ENCODE measurements at regions not wholly inside any gene's neighbourhood (a gene's known extent, or its start where the extent isn't known, plus 50 kb on each side); places are given as distances from the start of the nearest gene placed in this dataset.

DNA sequence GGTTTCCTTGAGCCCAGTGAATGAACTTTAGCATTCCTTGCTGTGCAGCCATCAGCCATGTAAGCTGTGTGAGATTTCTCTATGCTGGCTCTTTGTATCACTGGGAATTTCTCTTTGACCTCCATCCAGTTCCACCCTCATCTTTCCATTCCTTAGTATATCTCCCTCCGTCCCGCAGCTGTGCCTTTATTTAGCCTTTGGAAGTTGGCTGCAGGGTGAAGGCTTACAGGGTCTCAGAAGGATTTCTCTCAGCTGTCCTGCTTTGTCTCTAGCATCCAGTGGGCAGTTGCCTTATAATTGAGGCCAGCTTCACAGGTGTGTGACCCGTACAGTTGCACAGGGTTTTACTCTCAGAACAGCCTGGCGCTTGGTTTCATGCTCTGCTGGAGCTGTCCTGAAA, 144.3 kb downstream of the PXDC1 start:
- H3K4me3 ChIP-seq (ENCODE audit: low read length): no peak overlapping the region
- DNase-seq (ENCODE audit: low read depth, low spot score): no peak

DNA sequence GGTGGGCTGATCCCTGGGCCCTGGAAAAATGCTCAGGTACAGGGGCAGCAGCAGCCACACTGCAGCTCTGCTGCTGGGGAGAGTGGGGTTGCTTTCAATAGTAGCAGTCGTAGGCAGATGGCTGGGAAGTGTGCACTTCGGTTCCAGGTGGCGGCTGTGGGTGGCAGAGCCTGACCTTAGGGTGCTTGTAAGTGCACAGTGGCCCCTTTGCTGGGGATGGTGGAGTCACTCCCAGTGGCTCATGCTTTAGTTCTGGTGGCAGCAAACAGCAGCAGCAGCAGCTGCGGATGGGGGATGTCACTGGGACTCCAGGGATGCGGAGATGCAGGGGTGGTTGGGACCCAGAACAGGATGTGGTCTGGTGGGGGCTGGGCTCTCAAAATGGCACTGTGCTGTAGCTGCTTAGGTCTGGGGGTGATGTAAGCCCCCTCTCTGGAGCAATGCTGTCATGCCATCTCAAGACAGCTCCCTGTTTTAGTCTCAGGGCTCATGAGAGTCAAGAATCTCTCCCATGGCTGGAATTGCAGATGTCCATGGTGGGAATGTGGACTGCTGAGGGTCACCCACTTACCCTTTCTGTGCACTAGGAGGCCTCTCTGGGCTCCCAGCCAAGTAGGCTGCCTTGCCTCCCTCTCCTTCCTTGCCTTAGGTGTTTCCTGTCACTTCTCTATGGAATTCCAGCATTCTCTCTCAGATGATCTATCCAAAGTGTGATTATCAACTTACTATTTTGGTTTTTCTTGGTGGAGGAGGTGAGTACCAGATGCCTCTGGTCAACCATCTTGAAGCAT, 146.7 kb upstream of the SLC22A23 start:
- peak; percentile 90 for DNase-seq (ENCODE audit: low read depth, low spot score)

DNA sequence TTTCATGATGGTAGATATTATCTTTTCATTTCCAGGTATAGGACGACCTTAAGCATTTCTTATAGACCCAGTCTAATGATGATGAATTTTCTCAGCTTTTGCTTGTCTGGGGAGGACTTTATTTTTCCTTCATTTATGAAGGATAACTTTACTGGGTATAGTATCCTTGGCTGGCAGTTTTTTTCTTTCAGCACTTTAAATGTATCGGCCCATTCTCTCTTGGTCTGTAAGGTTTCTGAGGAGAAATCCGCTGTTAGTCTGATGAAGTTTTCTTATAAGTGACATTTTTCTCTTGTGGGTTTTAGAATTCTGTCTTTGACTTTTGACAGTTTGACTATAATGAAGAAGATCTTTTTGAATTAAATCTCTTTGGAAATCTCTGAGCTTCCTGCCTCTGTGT, 144.7 kb upstream of the SLC22A23 start:
- no peak for DNase-seq (ENCODE audit: low read depth, low spot score)
- H3K4me3 ChIP-seq (ENCODE audit: low read length): no peak overlapping the region

More for the DNA sequence above, 146.7 kb upstream of the SLC22A23 start:
- peak overlapping the region; percentile 17 for H3K4me3 ChIP-seq (ENCODE audit: low read length)

DNA sequence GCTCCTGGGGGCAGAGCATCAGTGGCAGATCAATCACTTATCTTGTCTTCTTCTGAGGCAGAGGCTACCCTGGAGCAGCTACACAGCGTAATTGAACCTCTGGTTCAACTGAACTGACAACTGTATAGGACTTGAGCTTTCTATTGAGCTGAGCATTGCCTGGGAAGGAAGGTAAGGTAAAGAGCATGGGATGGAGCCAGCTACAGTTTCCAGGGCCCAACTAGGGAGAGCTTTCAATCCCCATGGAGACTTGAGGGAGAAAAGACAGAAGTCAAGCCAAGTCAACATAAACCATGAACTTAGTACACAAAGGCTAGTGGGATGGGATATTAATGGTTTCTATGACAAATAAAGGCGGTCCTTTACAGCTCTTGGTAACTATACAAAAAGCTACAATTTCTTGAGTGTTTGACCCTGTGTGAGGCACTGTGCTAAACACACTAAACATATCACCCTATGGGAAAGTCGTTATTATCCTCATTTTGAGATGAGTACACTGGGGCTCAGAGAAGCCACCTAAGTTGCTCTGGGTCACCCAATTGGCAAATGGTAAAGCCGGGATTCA, 140.7 kb upstream of the SLC22A23 start:
- no peak overlapping the region for H3K4me3 ChIP-seq (ENCODE audit: low read length)

DNA sequence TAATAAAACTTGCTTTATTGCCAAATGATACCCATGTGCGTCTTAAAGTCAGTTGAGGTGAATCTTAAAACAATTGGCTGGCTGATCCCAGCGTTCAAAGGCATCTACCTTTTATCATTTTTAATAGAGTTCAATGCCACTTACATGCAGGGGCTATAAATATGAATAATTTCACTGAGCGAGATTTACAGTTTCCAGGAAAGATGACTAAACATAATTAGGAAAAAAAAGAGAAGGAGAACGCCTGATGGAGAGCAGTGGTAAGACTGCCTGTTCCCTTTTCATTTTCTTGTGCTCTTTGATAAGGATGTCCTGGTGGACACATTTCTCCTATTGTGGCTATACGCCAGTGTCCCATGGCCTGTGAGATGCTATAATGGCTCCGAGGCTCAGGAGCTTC, 139.9 kb upstream of the SLC22A23 start:
- DNase-seq (ENCODE audit: low read depth, low spot score): no peak
- H3K4me3 ChIP-seq (ENCODE audit: low read length): no peak overlapping the region

More for the DNA sequence above, 140.7 kb upstream of the SLC22A23 start:
- no peak for DNase-seq (ENCODE audit: low read depth, low spot score)

DNA sequence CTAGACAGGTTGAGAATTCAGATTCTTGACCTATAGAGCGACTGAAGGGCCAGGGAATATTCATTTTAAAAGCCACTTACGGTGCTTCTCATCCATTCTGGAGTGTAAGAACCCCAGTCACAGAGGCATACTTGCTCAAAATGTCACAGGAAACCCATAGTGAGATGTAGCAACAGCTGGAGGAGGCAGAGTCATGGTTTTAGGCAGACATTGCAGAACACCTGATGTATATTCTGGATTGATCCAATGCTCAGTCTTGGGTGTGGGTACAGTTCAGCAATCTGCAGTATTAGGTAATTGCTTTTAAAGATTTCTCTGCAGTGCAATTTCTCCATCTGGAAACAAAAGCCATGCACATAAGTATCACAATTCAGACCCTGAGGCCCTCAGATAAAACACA, 137.4 kb upstream of the SLC22A23 start:
- no peak overlapping the region for H3K4me3 ChIP-seq (ENCODE audit: low read length)
- DNase-seq (ENCODE audit: low read depth, low spot score): no peak

DNA sequence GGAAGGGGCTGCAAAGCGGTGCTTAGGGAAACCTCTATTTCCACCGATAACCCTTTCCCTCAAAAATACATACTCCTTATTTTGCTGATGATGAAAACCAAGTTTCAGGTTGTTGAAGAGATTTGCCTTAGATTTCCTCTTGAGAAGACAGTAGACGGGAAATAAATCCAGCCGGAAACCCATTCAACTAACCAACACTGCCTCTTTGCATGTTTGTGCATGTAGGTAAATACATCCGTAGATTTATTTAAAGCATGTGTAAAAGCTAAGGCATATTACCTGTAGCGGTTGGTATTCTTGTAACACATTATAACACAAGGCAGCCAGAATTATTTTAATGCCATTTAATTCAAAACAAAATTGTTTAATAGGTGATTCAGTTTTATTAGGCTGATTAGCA, 136.3 kb upstream of the SLC22A23 start:
- no peak for DNase-seq (ENCODE audit: low read depth, low spot score)
- no peak overlapping the region for H3K4me3 ChIP-seq (ENCODE audit: low read length)

DNA sequence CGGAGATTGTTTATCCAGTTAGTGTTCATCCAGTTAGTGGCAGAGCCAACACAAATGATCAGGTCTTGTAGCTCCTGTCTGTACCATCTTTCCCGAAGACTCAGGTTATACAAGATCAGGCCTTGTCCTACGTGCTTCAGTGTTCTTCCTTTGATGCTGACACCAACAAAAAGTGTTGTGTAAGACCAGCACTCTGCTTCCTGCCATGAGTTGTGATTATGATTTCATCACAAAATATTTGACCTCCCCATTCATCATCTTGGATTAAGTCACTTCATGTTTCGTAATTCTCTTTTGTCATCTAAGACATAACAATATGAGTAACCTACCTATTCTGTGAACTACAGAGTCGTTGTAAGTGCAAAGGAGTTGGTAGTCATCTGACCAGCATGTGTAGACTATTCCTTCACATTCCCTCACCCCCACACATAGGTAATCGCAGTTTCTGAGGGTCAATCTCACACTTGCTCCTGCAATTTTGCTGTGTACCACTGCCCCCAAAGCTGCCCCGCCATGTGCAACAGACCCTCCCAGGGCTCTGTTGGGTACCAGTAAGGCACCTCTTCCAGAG, 135.6 kb upstream of the SLC22A23 start:
- no peak overlapping the region for H3K4me3 ChIP-seq (ENCODE audit: low read length)
- DNase-seq (ENCODE audit: low read depth, low spot score): no peak

DNA sequence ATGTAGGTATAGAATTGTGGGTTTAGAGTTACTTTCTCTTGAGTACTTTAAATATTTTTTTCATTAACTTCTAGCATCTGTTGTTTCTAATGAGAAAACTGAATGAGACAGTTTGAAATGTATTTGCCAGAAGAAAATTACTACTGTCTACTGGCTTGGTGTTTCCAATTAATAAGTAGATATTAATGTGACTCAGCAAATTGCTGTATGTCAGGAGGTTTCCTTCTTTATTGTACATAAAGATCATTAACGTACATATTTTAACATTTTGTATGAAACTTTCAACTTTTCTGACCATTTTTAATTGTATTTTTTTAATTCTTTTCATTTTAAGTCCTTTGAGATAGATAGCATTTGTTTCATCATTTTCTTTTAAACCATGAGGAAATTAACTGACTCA, 135.1 kb upstream of the SLC22A23 start:
- no peak overlapping the region for H3K4me3 ChIP-seq (ENCODE audit: low read length)
- DNase-seq (ENCODE audit: low read depth, low spot score): no peak

DNA sequence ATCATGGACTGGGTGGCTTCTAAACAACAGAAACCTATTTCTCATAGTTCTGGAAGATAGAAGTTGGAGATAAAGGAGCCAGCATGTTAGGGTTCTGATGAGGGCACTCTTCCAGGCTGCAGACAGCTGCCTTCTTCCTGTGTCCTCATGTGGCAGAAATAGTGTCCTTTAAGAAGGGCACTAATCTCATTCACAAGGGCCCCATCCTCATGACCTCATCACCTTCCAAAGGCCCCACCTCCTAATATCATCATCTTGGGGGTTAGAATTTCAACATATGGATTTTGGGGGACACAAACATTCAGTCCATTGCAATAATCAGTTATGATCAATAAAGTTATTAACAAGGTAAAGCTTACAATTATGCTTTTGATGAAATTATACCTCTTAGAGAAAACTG, 130.8 kb upstream of the SLC22A23 start:
- H3K4me3 ChIP-seq (ENCODE audit: low read length): no peak overlapping the region
- no peak for DNase-seq (ENCODE audit: low read depth, low spot score)

DNA sequence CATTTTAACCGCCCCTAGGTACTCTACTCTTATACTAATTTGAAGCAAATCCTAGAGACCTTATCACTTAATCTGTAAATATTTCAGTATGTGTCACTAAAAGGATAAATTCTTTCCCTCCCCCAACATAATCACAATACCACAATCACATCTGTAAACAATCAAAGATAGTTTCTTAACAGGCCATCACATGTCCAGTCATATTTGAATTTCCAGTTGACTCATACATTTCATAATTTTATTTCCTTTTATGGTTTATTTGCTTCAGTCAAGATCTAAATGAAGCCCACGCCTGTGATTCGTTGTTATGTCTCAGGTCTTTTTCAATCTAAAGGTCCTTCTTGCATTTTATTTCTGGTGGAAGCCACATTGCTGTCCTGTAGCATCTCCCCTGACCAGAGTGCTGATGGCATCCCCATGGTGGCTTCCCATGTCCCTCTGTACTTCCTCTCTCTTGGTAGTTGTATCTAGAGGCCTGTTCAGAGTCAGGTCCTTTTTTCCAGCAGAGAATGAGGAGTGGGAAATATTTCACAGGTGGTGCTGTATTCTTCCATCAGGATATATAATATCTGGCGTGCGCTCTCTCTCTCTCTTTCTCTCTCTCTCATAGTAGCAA, 128.6 kb upstream of the SLC22A23 start:
- no peak overlapping the region for H3K4me3 ChIP-seq (ENCODE audit: low read length)
- DNase-seq (ENCODE audit: low read depth, low spot score): no peak

DNA sequence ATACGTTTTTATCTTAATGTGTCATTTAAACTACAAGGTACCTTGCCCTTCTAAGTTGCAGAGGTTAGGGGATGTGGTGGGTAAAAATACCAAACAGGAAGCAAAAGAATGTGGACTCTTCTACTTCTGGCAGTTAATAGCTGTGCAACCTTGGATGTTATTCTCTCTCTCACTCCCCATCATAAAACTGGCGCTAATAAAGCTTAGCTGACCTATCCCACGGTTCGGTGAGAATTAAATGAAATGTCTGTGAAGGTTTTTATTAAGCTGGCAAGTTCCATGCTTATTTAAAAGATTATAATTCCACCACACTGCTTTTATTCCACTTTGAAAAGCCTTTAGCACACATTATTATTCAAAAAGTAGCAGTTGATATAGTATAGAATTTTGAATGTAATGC, 127.8 kb upstream of the SLC22A23 start:
- no peak overlapping the region for H3K4me3 ChIP-seq (ENCODE audit: low read length)

DNA sequence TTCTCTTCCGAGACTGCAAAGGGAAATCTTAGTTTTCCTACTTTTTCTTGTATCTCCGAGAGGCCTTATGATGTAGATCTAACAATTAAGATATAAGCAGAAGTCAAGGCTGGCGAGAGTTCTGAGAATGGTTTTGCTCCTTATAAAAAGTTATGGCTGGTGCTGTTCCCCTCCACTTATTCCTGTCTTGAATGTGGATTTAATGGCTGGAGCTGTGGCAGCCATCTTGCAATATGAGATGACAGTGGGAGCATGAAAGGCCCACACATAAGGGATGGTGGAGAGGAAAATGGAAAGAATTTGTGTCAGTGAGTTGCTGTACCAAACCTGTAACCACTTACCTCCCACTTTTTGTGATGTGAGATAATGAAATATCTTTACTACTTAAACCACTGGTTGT, 124.6 kb upstream of the SLC22A23 start:
- DNase-seq (ENCODE audit: low read depth, low spot score): no peak
- no peak overlapping the region for H3K4me3 ChIP-seq (ENCODE audit: low read length)

More for the DNA sequence above, 127.8 kb upstream of the SLC22A23 start:
- DNase-seq (ENCODE audit: low read depth, low spot score): no peak

DNA sequence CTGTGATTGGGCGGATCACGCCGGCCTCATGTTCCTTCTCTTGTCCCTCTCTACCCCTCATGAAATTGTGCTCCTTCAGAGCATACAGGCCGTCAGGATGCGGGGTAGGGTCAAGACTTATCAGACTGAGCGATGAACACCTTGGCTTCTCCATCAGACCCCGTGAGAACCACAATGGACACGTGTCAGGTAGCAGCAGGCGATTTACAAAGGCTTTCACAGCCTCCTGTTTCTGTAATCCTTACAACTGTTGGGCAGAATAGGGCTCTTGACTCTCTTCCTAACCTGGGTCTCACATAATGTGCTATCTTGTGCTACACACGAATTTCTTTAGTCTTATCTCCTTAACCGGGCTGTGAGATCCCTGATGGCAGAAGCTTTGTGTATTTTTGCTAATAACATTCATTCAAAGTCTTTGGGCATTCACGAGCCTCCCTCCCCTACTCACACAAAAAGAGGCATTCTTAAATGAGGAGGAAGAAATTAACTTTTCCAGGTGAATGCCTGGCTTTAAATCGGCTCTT, 122.9 kb upstream of the SLC22A23 start:
- H3K4me3 ChIP-seq (ENCODE audit: low read length): no peak overlapping the region
- DNase-seq (ENCODE audit: low read depth, low spot score): no peak

DNA sequence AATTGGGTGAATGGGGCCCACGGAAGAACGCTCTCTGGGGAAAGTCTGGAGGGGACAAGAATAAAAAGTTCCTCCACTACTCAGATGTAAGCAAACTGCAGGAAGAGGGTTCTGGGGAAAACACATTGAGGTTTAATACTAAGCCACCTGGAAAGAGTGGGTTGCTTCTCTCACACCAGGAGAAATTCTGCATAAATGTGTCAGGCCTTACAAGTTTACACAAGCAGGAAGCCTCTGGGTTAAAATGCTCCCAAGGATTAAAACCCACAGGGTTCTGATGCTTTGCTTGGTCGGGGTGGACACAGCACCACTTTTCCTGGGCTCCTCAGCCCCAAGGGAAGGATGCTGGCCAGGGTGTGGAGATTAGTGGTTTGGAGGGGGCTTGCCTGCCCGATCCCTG, 122.1 kb upstream of the SLC22A23 start:
- no peak for DNase-seq (ENCODE audit: low read depth, low spot score)
- no peak overlapping the region for H3K4me3 ChIP-seq (ENCODE audit: low read length)

DNA sequence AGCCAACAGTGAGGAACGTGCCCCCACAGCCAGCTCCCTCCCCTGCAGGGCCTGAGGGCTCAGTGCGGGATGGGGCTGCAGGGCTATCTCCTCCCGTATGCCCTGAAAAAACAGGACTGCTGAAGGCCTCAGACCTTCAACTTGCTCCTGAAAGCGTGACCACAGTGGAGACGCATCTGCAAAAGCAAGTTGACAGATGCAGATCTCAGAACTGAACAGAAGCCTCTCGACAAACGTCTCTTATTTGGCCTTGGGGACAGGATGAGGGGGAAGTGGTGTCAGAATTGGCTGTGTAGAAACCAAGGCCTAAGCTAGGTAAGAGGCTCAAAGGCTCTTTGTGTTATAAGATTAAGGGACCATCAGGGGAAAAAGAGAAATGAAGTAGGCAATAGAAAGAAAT, 120.7 kb upstream of the SLC22A23 start:
- H3K4me3 ChIP-seq (ENCODE audit: low read length): no peak overlapping the region
- peak; percentile 56 for DNase-seq (ENCODE audit: low read depth, low spot score)

DNA sequence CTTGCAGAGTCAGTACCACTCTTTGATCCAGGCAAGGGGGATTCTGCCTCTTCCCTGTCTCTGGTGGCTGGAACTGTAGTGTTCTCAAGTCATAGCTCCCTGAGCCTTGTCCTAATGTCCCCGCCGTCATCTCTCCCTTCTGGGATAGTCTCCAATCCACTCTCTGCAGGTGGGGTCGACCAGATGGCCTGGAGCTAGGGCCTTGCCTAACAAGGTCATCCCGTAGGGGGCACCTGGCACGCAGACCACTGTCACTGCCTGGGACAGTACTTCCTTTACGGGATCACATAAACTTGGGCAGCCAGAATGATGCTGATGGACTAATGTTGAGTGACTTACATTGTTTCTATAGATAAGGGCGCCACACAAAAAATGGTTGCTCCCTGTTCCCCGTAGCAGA, 118.9 kb upstream of the SLC22A23 start:
- DNase-seq (ENCODE audit: low read depth, low spot score): no peak

DNA sequence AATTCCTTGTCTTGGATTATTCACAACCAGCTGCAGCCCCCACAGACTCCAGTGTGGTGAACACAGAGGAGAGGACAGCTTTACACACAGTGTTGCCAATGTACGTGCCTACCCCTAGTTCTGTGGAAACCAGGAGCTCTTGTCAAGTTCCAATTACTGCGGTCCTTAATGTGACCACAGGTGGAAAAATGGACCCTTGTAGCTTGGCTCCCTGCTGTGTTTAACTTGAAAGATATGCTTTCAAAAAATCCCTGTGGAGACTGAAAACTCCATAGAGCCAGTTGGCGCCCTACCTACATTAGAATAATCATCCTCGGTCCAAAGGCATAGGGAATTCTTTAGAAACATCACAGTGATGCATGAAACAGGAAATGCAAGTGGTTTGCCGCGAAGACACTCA, 118.3 kb upstream of the SLC22A23 start:
- no peak for DNase-seq (ENCODE audit: low read depth, low spot score)
- H3K4me3 ChIP-seq (ENCODE audit: low read length): no peak overlapping the region

More for the DNA sequence above, 118.9 kb upstream of the SLC22A23 start:
- no peak overlapping the region for H3K4me3 ChIP-seq (ENCODE audit: low read length)

DNA sequence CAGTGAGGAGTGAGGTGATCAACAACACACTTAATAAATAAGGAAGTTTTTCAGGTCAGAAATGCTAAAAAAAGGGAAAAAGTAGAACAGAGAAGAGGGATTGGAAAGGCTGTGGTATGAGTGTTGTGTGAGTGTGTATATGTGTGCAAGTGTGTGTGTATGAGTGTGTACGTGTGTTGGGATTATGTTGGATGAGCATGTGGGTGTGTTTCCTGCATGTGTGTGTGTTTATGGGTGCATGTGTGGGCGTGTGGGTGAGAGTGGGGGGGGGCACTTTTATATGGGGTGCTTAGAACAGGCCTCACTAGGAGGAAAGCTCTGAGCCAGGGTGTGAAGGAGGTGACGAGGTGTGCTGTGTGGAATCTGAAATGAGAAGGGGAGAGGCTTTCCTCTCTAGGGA, 116.8 kb upstream of the SLC22A23 start:
- no peak overlapping the region for H3K4me3 ChIP-seq (ENCODE audit: low read length)
- no peak for DNase-seq (ENCODE audit: low read depth, low spot score)

DNA sequence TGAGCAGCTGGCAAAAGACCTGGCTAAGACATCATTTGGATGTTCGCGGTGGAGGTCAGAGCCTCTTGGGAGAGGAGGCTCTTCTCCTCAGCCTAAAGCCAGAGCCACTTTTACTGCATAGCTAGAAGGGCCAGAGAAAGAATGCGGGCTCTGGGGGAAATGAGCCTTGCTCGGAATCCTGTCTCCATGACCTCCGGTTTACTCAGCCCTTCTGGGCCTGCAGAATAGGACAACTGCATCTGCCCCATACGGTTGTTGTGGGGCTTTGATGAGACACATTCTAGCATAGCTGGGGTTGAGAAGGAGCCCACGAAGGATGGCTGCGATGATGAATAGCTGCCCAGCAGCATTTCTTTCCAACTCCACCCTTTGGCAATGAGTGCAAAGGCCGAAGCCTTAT, 115.0 kb upstream of the SLC22A23 start:
- H3K4me3 ChIP-seq (ENCODE audit: low read length): no peak overlapping the region
- no peak for DNase-seq (ENCODE audit: low read depth, low spot score)
